Erythroblast (primary cell): ENCODE measurements at regions not wholly inside any gene's neighbourhood (a gene's known extent, or its start where the extent isn't known, plus 50 kb on each side); places are given as distances from the start of the nearest gene placed in this dataset.
"Not testable (repeated sequence)": the region's sequence is repeated elsewhere in the genome, so short reads cannot be mapped to it uniquely, and the experiment has no call there.

Experiments used
- DNase-seq, 2 experiments: peaks; one replicate each; lab custom pipeline; 2025; lab: John Stamatoyannopoulos, UW
- GATA1 ChIP-seq: IDR thresholded peaks from 2 replicates; pipeline ENCODE4 v1.6.1; 2011; ENCODE audit warnings: low read depth, mild to moderate bottlenecking, control low read depth, low read length, moderate library complexity
- POLR2A ChIP-seq: IDR thresholded peaks from 2 replicates; pipeline ENCODE4 v1.6.1; 2011; ENCODE audit warnings: mild to moderate bottlenecking, low read length

DNA sequence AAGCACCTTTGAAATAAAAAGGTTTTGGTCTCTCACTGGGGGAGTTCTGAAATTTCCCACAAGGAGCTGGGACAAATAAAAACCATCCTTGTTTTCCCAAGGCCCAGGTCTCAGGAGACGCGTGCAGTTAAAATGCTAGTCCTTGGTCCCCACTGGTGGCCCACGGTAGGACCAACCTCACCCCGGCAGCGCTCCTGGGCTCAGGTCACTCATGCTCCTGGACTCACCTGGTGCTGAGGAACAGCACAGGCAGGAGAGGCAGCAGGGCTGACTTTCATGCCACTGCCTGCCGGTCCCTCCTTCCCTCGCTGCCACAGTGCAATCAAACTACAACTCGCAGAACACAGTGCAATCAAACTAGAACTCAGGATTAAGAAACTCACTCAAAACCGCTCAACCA is 356.8 kb upstream of the CCDC179 start:
- DNase-seq: no peak
- TF ChIP-seq POLR2A (no peak), GATA1 (no peak)

GRCh38 chr11:23220086-23220485 is 359.8 kb upstream of the CCDC179 start:
- not testable (repeated sequence) for DNase-seq

DNA sequence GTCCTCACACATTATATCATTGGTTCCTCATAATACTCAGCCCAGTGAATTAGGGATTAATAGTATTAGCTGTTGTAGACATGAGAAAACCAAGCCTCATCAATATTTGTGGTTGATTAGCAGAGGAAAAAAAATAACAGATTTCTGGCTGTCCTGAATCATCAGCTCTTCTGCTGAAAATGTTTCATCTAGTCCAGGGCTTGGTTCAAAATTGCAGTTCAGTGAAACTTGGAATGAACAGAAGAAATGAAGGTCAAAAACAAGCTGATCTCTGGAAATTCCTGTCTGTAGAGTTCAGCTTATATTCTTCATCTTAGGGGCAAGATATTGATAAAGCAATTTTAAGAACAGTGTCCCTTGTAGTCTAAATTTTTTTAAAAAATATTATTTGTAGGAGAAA is 361.1 kb upstream of the CCDC179 start:
- no peak for DNase-seq
- no peak for TF ChIP-seq GATA1
- TF ChIP-seq POLR2A: no peak

GRCh38 chr11:23226331-23227077 is 366.2 kb upstream of the CCDC179 start:
- TF ChIP-seq GATA1: no peak
- TF ChIP-seq POLR2A: no peak
- DNase-seq: no peak

DNA sequence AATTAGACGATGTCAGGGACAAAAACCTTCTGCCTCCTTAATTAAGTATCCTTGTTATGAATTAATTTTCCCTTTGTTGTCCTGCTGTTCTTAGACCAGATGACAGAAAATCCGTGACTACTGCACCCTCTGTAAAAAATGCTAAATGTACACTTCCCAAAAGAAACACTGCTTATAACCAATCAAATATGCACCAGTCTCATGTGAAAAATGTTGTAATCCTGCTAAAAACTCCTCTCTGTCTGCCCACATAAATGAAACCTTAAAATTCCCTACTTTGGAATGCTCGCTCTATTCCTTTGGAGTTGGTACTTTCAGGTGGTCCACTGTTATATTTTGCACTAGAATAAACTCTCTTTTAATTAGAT is 366.8 kb upstream of the CCDC179 start:
- DNase-seq: no peak
- TF ChIP-seq POLR2A (no peak), GATA1 (no peak)

DNA sequence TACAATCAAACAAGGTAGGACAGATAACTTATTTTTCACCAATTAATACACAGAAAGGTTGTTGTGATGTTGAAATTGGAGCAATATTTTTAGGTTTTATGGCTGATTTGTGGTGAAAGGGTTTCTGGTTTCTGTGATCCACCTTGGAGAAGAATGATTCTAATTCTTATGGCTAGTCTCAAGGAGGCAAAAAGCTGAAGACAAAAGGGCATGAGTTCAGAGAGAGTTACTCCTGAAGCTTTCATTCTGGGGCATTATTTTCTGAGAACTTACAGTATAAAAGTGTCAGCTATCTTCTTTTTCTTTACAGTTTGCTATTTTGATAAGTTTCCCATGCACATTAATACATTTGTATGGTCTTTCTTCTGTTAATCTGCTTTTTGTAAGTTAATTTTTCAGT is 372.4 kb upstream of the CCDC179 start:
- TF ChIP-seq POLR2A: no peak
- TF ChIP-seq GATA1: no peak

GRCh38 chr11:23233075-23233474 is 372.8 kb upstream of the CCDC179 start:
- TF ChIP-seq GATA1: no peak
- TF ChIP-seq POLR2A: no peak
- DNase-seq: no peak

More for the DNA sequence above, 372.4 kb upstream of the CCDC179 start:
- DNase-seq: no peak

GRCh38 chr11:23236826-23237555 is 376.7 kb upstream of the CCDC179 start:
- TF ChIP-seq GATA1: no peak
- no peak for TF ChIP-seq POLR2A
- DNase-seq: no peak

DNA sequence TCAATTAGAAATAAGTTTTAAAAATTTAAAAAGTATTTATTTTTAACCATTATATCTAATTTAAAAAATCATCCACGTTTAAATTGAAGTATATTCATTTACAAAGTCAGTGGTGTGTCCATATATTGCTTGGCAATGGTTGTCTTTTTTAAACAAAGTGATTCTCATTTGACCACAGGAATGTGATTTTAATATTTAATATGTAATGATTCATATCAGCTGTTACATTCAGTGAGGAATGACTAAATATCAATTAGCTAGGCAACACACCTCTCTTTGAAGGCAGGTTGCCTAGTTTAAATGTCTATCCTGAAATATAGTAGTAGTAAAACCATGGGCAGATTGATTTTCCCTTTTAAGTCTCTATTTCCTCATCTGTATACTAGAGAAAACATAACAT is 392.2 kb upstream of the CCDC179 start:
- no peak for TF ChIP-seq POLR2A
- TF ChIP-seq GATA1: no peak

GRCh38 chr11:23257088-23257487 is 396.8 kb upstream of the CCDC179 start:
- no peak for TF ChIP-seq POLR2A
- TF ChIP-seq GATA1: no peak
- DNase-seq: no peak

More for the DNA sequence above, 392.2 kb upstream of the CCDC179 start:
- no peak for DNase-seq

DNA sequence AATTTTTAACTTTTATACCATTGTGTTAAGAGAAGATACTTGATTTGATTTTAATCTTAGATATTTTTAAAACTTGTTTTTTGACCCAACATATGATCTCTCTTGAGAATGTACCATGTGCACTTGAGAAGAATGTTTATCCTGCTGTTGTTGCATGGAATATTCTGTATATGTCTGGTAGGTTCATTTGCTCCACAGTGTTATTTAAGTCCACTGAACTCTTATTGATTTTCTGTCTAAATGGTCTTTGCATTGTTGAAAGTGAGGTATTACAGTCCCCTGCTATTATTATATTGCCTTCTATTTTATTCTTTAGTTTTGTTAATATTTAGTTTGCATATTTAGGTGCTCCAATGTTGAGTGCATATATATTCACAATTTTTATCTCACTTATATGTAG is 397.3 kb upstream of the CCDC179 start:
- DNase-seq: no peak
- TF ChIP-seq GATA1: no peak
- TF ChIP-seq POLR2A: no peak

GRCh38 chr11:23263466-23263865 is 403.2 kb upstream of the CCDC179 start:
- no peak for TF ChIP-seq POLR2A
- TF ChIP-seq GATA1: no peak
- DNase-seq: no peak

DNA sequence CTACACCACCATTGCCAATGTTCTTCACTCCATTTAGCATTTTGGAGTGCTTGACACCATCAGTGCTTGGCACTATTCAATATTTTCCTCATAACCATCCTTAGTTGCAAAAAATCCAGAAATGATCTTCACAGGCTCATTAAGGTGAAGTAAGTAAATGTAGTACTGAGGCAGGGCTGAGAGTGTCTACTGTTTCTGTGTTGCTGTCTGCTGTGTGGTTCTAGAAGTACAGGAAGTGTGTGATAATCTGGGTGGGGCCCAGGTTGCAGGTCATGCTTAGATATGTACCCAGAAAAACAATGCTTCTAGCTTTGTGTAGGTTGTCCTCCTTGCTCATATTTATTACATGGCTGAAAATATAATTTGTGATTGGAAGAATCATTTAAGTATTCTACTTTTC is 411.8 kb upstream of the CCDC179 start:
- no peak for DNase-seq
- TF ChIP-seq GATA1 (no peak), POLR2A (no peak)

DNA sequence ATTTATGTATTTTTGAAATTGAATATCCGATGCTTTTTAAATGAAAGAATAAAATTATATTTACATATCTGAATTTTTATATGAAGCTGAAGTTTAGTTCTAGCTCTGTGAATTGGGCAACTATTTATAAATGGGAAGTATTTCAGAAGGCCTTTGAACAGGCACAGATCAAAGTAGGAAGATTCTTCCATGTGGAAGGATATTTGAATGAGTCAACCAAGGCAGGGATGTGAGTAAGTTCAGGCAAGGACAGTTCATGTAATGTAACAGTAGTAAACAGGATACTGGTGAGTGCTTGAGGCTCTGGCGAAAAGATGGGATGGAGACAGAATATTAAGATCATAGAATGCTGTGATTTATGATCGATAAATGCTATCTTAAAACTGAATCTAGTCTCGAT is 417.8 kb upstream of the CCDC179 start:
- TF ChIP-seq POLR2A (no peak), GATA1 (no peak)
- DNase-seq: no peak
